ENCODE measurements at regions not wholly inside any gene's neighbourhood (a gene's known extent, or its start where the extent isn't known, plus 50 kb on each side); places are given as distances from the start of the nearest gene placed in this dataset.
"Not testable (repeated sequence)": the region's sequence is repeated elsewhere in the genome, so short reads cannot be mapped to it uniquely, and the experiment has no call there.

- 66 to 73% methylated on average over 2 of the region's 5 CpGs for WGBS, 2 donors
These were observed 74.5 kb downstream of the PPIAL4C start for GRCh38 chr1:149658175-149658574.

GRCh38 chr1:149664624-149665023 is 81.0 kb downstream of the PPIAL4C start:
- H3K4me3 ChIP-seq (ENCODE audit: low read depth in 1 of 2, low read length in 2 of 2); H3K27me3 ChIP-seq (ENCODE audit: control insufficient read depth in 1 of 2, insufficient read depth in 2 of 2, low read length in 2 of 2); H3K36me3 ChIP-seq (ENCODE audit: control insufficient read depth in 2 of 2, insufficient read depth in 2 of 2, low read length in 1 of 2); H3K9me3 ChIP-seq (ENCODE audit: control insufficient read depth in 2 of 2, insufficient read depth in 1 of 2, low read depth in 1 of 2, low read length in 1 of 2); H3K4me1 ChIP-seq (ENCODE audit: control insufficient read depth in 2 of 2, insufficient read depth in 2 of 2, low read length in 1 of 2); H3K27ac ChIP-seq (ENCODE audit: low read depth in 2 of 2, low read length in 1 of 2): not testable (repeated sequence)
- 33% methylated on average over 1 of the region's 2 CpGs for WGBS, 2 donors

More at GRCh38 chr1:149658175-149658574, 74.5 kb downstream of the PPIAL4C start:
- not testable (repeated sequence) for H3K27me3 ChIP-seq (ENCODE audit: control insufficient read depth in 1 of 2, insufficient read depth in 2 of 2, low read length in 2 of 2); H3K9me3 ChIP-seq (ENCODE audit: control insufficient read depth in 2 of 2, insufficient read depth in 1 of 2, low read depth in 1 of 2, low read length in 1 of 2); H3K36me3 ChIP-seq (ENCODE audit: control insufficient read depth in 2 of 2, insufficient read depth in 2 of 2, low read length in 1 of 2); H3K27ac ChIP-seq (ENCODE audit: low read depth in 2 of 2, low read length in 1 of 2); H3K4me3 ChIP-seq (ENCODE audit: low read depth in 1 of 2, low read length in 2 of 2); H3K4me1 ChIP-seq (ENCODE audit: control insufficient read depth in 2 of 2, insufficient read depth in 2 of 2, low read length in 1 of 2)

- not testable (repeated sequence) for H3K27ac ChIP-seq (ENCODE audit: low read depth in 2 of 2, low read length in 1 of 2); H3K4me3 ChIP-seq (ENCODE audit: low read depth in 1 of 2, low read length in 2 of 2); H3K4me1 ChIP-seq (ENCODE audit: control insufficient read depth in 2 of 2, insufficient read depth in 2 of 2, low read length in 1 of 2); H3K27me3 ChIP-seq (ENCODE audit: control insufficient read depth in 1 of 2, insufficient read depth in 2 of 2, low read length in 2 of 2); H3K36me3 ChIP-seq (ENCODE audit: control insufficient read depth in 2 of 2, insufficient read depth in 2 of 2, low read length in 1 of 2); H3K9me3 ChIP-seq (ENCODE audit: control insufficient read depth in 2 of 2, insufficient read depth in 1 of 2, low read depth in 1 of 2, low read length in 1 of 2)
These were observed 81.4 kb downstream of the PPIAL4C start for GRCh38 chr1:149665033-149665432.

- H3K4me1 ChIP-seq (ENCODE audit: control insufficient read depth in 2 of 2, insufficient read depth in 2 of 2, low read length in 1 of 2); H3K9me3 ChIP-seq (ENCODE audit: control insufficient read depth in 2 of 2, insufficient read depth in 1 of 2, low read depth in 1 of 2, low read length in 1 of 2); H3K27ac ChIP-seq (ENCODE audit: low read depth in 2 of 2, low read length in 1 of 2); H3K27me3 ChIP-seq (ENCODE audit: control insufficient read depth in 1 of 2, insufficient read depth in 2 of 2, low read length in 2 of 2); H3K36me3 ChIP-seq (ENCODE audit: control insufficient read depth in 2 of 2, insufficient read depth in 2 of 2, low read length in 1 of 2); H3K4me3 ChIP-seq (ENCODE audit: low read depth in 1 of 2, low read length in 2 of 2): not testable (repeated sequence)
- WGBS, 2 donors, result 95 to 96% methylated on average over 2 of the region's 2 CpGs
These were observed 81.9 kb downstream of the PPIAL4C start for GRCh38 chr1:149665528-149665927.

GRCh38 chr1:149673231-149673909 is 89.7 kb downstream of the PPIAL4C start:
- H3K27ac ChIP-seq (ENCODE audit: low read depth in 2 of 2, low read length in 1 of 2); H3K27me3 ChIP-seq (ENCODE audit: control insufficient read depth in 1 of 2, insufficient read depth in 2 of 2, low read length in 2 of 2); H3K4me3 ChIP-seq (ENCODE audit: low read depth in 1 of 2, low read length in 2 of 2); H3K36me3 ChIP-seq (ENCODE audit: control insufficient read depth in 2 of 2, insufficient read depth in 2 of 2, low read length in 1 of 2); H3K4me1 ChIP-seq (ENCODE audit: control insufficient read depth in 2 of 2, insufficient read depth in 2 of 2, low read length in 1 of 2); H3K9me3 ChIP-seq (ENCODE audit: control insufficient read depth in 2 of 2, insufficient read depth in 1 of 2, low read depth in 1 of 2, low read length in 1 of 2): not testable (repeated sequence)
- WGBS, 2 donors, result 55 to 73% methylated on average over 4 of the region's 4 CpGs

- not testable (repeated sequence) for H3K9me3 ChIP-seq (ENCODE audit: control insufficient read depth in 2 of 2, insufficient read depth in 1 of 2, low read depth in 1 of 2, low read length in 1 of 2); H3K4me1 ChIP-seq (ENCODE audit: control insufficient read depth in 2 of 2, insufficient read depth in 2 of 2, low read length in 1 of 2); H3K27ac ChIP-seq (ENCODE audit: low read depth in 2 of 2, low read length in 1 of 2); H3K27me3 ChIP-seq (ENCODE audit: control insufficient read depth in 1 of 2, insufficient read depth in 2 of 2, low read length in 2 of 2); H3K4me3 ChIP-seq (ENCODE audit: low read depth in 1 of 2, low read length in 2 of 2); H3K36me3 ChIP-seq (ENCODE audit: control insufficient read depth in 2 of 2, insufficient read depth in 2 of 2, low read length in 1 of 2)
- WGBS, 2 donors, result 97 to 98% methylated on average over 23 of the region's 23 CpGs
These were observed 91.3 kb downstream of the PPIAL4C start for GRCh38 chr1:149674921-149675320.

- H3K27ac ChIP-seq (ENCODE audit: low read depth in 2 of 2, low read length in 1 of 2); H3K27me3 ChIP-seq (ENCODE audit: control insufficient read depth in 1 of 2, insufficient read depth in 2 of 2, low read length in 2 of 2); H3K9me3 ChIP-seq (ENCODE audit: control insufficient read depth in 2 of 2, insufficient read depth in 1 of 2, low read depth in 1 of 2, low read length in 1 of 2); H3K4me1 ChIP-seq (ENCODE audit: control insufficient read depth in 2 of 2, insufficient read depth in 2 of 2, low read length in 1 of 2); H3K36me3 ChIP-seq (ENCODE audit: control insufficient read depth in 2 of 2, insufficient read depth in 2 of 2, low read length in 1 of 2); H3K4me3 ChIP-seq (ENCODE audit: low read depth in 1 of 2, low read length in 2 of 2): not testable (repeated sequence)
- WGBS, 2 donors, result 75 to 76% methylated on average over 5 of the region's 5 CpGs
These were observed 93.7 kb downstream of the PPIAL4C start for GRCh38 chr1:149677359-149677758.

- WGBS, 2 donors, result no CpG with 5 or more reads among the region's 3 CpGs
- H3K27me3 ChIP-seq (ENCODE audit: control insufficient read depth in 1 of 2, insufficient read depth in 2 of 2, low read length in 2 of 2); H3K4me1 ChIP-seq (ENCODE audit: control insufficient read depth in 2 of 2, insufficient read depth in 2 of 2, low read length in 1 of 2); H3K4me3 ChIP-seq (ENCODE audit: low read depth in 1 of 2, low read length in 2 of 2); H3K9me3 ChIP-seq (ENCODE audit: control insufficient read depth in 2 of 2, insufficient read depth in 1 of 2, low read depth in 1 of 2, low read length in 1 of 2); H3K27ac ChIP-seq (ENCODE audit: low read depth in 2 of 2, low read length in 1 of 2); H3K36me3 ChIP-seq (ENCODE audit: control insufficient read depth in 2 of 2, insufficient read depth in 2 of 2, low read length in 1 of 2): not testable (repeated sequence)
These were observed 95.8 kb upstream of the FCGR1A start for GRCh38 chr1:149686593-149687238.

- H3K4me1 ChIP-seq (ENCODE audit: control insufficient read depth in 2 of 2, insufficient read depth in 2 of 2, low read length in 1 of 2); H3K9me3 ChIP-seq (ENCODE audit: control insufficient read depth in 2 of 2, insufficient read depth in 1 of 2, low read depth in 1 of 2, low read length in 1 of 2); H3K36me3 ChIP-seq (ENCODE audit: control insufficient read depth in 2 of 2, insufficient read depth in 2 of 2, low read length in 1 of 2); H3K27ac ChIP-seq (ENCODE audit: low read depth in 2 of 2, low read length in 1 of 2); H3K4me3 ChIP-seq (ENCODE audit: low read depth in 1 of 2, low read length in 2 of 2); H3K27me3 ChIP-seq (ENCODE audit: control insufficient read depth in 1 of 2, insufficient read depth in 2 of 2, low read length in 2 of 2): not testable (repeated sequence)
- 81 to 88% methylated on average over 4 of the region's 6 CpGs for WGBS, 2 donors
These were observed 91.1 kb upstream of the FCGR1A start for GRCh38 chr1:149691399-149691798.

- not testable (repeated sequence) for H3K27ac ChIP-seq (ENCODE audit: low read depth in 2 of 2, low read length in 1 of 2)
These were observed 89.5 kb upstream of the FCGR1A start for GRCh38 chr1:149692804-149693539.

More at GRCh38 chr1:149692804-149693539, 89.5 kb upstream of the FCGR1A start:
- H3K4me1 ChIP-seq (ENCODE audit: control insufficient read depth in 2 of 2, insufficient read depth in 2 of 2, low read length in 1 of 2); H3K36me3 ChIP-seq (ENCODE audit: control insufficient read depth in 2 of 2, insufficient read depth in 2 of 2, low read length in 1 of 2); H3K9me3 ChIP-seq (ENCODE audit: control insufficient read depth in 2 of 2, insufficient read depth in 1 of 2, low read depth in 1 of 2, low read length in 1 of 2); H3K4me3 ChIP-seq (ENCODE audit: low read depth in 1 of 2, low read length in 2 of 2); H3K27me3 ChIP-seq (ENCODE audit: control insufficient read depth in 1 of 2, insufficient read depth in 2 of 2, low read length in 2 of 2): not testable (repeated sequence)
- WGBS, 2 donors, result 88 to 90% methylated on average over 12 to 14 of the region's 17 CpGs
